ENCODE measurements at regions not wholly inside any gene's neighbourhood (a gene's known extent, or its start where the extent isn't known, plus 50 kb on each side); places are given as distances from the start of the nearest gene placed in this dataset.

- TF ChIP-seq POLR2A (IDR thresholded peaks at IDR 0.05), result no peak
- TF ChIP-seq POLR2AphosphoS5 (IDR thresholded peaks at IDR 0.05), result no peak
Measured at GRCh38 chr14:71319666-71320065, 412.4 kb downstream of the PCNX1 start.

All from transverse colon (tissue), 3 donors.